ENCODE measurements at regions not wholly inside any gene's neighbourhood (a gene's known extent, or its start where the extent isn't known, plus 50 kb on each side); places are given as distances from the start of the nearest gene placed in this dataset.
A peak's percentile ranks its signal among the peaks of the same experiment; 100 is the strongest.

DNA sequence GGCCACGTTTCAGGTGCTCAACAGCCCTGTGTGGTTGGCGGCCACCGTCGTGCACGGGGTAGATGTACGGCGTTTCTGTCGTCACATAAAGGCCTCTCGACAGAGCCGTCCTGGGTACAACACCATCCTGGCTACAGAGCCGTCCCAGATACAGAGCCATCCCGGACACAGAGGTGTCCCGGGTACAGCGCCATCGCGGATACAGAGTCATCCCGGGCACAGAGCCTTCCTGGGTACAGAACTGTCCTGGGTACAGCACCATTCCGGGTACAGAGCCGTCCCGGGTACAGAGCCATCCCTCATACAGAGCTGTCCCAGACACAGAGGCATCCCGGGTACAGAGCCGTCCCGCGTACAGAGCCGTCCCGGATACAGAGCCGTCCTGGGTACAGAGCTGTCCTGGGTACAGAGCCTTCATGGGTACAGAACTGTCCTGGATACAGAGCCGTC lies 222.7 kb upstream of the SOX1 start:
- no peak for DNase-seq

DNA sequence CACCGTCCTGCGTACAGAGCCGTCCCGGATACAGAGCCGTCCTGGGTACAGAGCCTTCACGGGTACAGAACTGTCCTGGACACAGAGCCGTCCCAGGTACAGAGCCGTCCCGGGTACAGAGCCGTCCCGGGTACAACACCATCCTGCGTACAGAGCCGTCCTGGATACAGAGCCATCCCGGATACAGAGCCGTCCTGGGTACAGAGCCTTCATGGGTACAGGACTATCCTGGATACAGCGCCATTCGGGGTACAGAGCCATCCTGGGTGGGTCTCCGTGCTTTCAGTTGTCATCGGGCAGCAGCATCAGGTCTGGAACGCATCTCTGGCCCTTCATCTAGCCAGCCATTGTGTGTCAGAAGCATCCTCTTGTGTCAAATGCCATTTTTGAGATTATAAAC lies 222.3 kb upstream of the SOX1 start:
- DNase-seq = no peak

DNA sequence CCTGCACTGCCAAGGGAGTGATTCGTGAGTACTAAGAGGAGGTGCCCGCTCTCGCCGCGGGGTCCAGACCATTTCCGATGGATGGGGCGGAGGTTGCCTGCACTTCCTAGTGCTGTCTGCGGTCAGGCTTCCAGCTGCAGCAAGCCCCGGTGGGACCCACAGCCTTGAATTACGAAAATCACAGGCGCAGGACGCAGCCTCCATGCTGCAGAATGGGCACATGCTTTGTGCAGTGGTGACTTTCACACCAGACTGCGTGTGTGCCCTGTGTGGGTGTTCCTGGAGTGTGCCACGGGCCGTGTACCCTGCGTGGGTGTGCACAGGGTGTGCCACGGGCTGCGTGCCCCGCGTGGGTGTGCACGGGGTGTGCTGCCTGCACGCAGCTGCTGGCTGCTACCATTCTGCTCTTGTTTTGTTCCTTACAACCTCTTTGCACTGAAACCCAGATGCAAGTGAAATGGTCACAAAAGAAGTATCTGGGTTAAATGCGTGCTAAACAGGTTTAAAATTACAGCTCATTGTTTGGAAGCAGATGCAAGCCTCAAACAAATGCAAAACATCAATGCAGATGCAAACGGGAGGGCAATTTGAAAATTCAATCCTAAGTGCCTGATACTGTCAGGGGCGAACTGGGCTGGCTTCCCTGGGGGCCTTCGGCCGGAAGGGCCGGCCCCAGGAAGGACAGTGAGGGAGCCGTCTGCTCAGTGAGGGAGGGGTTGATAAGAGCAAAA lies 221.2 kb upstream of the SOX1 start:
- DNase-seq = no peak

DNA sequence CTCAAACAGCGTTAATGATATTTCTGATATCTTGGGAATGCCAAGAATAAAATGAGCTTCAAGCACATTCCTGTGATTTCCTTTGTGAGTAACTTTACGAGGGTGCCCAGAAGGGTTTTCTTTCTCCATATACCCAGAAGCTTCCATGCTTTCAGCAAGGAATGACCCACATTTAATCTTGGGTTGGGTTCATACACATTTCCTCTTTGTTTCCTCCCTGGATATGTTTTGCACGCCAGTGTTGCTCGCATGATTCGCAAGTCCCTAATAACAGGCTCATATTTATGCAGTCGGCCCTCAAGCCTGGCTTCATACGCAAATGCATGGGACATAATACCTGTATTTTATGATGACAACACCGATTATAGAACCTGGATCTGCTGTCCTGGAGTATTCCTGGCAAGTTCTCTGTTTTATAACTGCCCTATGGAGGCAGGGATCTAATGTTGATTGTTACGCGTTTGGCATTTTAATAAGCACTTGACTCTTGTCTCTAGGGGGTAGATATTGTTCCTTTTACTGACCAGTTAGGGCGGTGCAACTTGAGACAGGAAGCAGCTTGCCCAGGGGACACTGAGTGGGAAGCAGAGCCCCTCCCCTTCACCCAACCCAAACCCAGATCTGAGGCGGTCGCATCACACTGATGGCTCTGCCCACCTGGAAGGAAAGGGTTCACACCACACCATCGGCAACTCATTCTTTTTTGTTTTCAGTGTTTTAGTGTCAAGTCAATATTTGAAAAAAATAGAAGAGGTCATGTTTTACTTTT lies 220.4 kb upstream of the SOX1 start:
- DNase-seq = no peak

DNA sequence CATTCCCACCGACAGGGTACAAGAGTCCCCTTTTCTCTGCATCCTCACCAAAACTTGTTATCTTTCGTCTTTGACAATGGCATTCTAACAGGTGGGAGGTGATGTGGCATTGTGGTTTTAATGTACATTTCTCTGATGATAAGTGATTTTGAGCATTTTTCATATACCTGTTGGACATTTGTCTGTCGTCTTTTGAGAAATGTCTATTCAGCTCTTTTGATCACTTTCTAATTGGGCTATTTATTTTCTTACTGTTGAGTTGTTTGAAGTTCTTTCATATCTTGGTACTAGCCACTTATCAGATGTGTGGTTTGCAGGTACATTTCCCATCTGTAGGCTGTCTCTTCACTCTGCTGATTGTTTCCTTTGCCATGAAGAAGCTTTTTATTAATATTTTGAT lies 219.0 kb upstream of the SOX1 start:
- no peak for DNase-seq

DNA sequence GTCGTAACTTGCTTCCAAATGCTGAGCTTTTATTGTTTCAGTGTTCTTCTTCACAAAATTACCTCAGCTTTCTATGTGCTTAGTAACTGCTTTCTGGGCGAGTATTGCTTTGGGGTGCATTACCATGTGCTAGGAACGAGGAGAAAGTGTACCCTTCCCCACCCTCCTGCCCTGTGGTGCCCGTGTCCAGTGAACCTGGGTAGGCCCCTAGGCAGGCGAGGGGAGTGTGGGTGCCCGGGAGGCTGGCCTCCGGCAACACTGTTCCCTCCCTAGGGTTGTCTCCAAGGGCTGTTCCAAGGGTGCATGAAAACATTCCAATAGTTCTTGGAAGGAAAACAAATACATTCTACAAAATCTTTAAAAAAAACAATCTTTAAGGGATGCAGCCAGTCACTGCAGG lies 216.5 kb upstream of the SOX1 start:
- no peak for DNase-seq

DNA sequence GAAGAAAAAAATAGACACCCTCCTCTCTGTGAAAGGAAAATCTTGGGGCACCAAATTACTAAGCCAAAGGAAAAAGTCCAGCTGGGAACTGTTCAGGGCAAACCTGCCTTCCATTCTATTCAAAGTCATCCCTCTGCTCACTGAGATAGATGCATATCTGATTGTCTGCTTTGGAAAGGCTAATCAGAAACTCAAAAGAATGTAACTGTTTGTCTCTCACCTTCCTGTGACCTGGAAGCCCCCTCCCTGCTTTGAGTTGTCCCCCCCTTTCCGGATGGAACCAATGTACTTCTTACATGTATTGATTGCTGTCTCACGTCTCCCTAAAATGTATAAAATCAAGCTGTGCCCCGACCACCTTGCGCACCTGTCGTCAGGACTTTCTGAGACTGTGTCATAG lies 216.0 kb upstream of the SOX1 start:
- DNase-seq = no peak

DNA sequence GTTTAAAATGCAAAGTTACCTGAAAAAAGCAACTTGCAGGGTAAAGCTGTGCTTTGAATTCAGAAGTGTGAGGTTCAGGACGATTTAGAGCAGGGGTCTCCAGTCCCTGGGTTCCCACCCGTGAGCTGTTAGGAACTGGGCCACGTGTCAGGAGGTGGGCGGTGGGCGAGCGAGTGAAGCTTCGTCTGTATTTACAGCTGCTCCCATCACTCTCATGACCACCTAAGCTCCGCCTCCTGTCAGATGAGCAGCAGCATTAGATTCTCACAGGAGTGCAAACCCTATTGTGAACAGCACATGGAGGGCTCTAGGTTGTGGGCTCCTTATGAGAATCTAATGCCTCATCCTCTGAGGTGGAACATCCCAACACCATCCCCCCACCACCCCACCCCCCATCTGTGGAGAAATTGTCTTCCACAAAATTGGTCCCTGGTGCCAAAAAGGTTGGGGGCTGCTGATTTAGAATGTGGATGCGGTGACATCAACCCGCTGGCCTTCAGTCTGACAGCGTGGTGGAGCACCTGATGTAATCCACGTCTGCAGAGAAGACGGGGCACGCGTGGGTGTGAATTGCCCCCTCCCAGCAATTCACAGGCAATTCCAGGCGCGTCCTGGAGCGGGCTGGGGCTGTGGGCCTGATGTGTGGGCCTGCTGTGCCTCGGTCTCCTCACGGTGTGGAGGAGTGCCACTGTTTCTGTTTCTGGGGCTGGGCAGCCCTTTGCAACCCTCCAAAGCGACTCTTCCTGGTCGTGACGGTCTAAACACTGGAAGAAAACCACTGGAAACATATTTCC lies 214.0 kb upstream of the SOX1 start:
- peak; percentile 88 for DNase-seq

DNA sequence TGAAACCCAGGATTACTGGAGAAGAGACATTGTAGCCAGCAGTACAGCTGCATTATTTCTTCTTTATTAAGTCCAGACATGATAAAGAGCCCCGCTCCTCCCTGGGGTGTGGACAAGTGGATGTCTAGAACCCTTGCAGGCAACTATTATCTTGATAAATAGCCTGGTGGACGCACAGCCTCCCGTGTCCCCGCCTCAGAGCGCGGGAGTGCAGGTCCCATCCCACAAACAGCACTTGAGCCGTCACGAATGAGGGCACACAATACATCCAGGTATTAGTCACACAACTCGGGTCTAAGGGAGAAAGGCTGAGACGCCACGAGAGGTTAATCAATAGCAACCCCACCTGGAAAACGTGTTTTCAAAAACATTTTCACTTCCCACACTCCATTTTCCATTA lies 213.2 kb upstream of the SOX1 start:
- peak; percentile 35 for DNase-seq

DNA sequence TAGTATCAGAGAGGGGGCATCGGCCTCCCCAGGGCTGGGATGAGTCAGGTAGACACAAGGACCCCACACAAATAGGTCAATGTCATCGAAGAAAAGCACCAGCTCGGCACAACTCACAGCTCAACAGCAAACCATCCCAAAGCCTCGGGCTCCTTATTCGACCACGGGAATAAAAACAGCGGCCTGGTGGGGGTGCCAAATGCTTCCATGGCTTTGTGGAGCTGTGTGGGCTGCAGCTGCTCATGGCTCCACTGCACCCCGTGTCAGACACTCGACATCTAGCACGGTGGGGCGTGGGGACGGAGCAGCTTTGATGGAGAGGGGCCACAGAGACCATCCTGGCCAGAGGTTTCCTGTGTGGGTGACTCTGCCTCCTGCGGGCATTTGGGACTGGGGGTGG lies 212.5 kb upstream of the SOX1 start:
- no peak for DNase-seq

DNA sequence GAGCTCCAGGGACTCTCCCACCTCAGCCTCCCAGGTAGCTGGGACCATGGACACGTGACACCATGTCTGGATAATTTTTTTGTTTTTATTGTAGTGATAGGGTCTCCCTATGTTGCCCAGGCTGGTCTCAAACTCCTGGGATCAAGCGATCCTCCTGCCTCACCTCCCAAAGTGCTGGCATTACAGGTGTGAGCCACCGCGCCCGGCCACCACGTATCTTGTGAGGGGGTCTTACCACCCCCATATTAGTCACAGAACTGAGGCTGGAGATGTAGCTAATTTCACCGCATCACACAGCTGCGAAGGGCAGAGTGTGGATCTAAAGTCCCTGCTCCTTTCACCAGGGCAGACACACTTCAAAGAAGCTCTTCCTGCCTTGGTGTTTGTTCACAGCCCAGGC lies 211.8 kb upstream of the SOX1 start:
- no peak for DNase-seq

DNA sequence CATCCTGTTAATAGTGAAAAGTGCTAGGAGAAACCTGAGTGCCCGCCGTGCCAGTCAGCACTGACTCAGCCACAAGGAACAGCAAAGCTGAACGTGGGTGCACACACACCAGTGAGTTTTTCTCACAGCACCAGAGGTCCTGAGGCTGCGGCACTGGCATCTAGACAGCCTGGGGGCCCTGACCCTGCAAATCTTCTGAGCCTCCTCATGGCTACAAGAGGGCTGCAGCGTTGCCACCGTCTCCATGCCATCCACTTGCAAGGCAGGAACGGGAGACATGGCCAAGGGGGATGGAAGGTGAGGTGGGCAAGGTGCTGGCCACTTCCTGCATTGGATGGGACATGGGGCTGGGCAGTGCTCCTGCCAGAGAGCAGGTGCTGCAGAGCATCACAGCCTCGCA lies 211.2 kb upstream of the SOX1 start:
- DNase-seq = no peak

DNA sequence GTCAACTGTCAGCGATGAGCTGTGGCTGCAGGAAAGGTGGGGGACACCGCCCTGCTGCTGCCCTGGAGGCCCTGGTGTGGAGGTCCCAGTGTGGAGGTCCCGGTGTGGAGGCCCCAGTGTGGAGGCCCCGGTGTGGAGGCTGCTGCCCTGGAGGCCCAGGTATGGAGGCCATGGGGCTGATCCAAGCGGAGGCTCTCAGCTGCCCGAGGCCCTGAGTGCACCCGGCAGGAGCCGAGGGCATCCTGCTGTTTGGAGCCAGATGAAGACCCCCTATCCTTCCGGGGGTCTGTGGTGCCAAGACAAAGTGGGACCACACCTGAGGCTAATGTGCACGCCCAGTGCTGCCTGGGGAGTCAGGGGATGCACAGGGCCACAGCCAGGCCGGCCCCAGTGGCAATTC lies 210.4 kb upstream of the SOX1 start:
- DNase-seq = no peak

DNA sequence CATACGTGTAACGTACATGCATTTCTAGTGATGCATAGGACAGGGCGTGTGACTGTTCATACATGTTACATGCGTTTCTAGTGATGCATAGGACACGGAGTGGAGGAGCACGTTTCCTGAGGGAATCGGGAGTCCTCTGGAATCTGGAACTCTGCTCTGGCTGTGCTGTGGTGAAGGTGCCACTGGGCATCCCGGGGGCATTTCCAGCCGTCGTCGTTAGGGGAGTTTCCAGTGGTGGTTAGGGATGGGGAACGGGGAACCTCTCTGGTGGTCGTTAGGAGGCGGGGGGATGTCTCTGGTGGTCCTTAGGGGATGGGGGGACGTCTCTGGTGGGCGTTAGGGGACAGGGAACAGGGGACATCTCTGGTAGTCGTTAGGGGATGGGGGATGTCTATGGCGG lies 209.6 kb upstream of the SOX1 start:
- DNase-seq = no peak

DNA sequence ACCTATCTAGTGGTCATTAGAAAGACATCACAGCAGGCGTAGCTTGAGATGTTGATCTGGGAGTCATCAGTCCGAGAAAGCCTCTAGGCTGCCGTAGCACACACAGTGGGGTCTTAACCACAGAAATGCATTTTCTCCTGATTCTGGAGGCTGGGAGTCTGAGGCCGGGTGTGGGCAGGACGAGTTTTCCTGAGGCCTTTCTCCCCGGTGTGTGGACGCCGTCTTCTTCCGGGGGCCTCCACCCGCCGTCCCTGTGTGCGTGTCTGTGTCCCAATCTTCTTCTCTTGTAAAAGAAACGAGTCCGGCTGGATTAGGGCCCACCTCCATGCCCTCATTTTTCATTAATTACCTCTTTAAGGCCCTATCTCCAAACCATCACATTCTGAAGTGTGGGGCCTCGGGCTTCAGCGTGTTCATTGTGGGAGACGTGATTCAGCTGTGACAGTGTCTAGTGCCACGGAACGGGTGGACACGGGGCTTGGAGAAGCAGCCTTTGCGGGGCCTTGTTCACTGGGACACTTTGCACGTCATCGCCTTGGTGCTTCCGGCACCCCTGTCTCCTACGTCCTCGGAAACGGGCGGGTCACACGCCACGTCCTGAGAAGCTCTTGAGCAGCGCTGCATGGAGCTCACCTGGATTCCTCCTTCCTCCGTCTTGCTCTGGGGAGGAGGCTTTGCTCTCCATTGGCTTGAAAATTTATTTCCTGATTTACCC lies 208.9 kb upstream of the SOX1 start:
- DNase-seq = no peak

DNA sequence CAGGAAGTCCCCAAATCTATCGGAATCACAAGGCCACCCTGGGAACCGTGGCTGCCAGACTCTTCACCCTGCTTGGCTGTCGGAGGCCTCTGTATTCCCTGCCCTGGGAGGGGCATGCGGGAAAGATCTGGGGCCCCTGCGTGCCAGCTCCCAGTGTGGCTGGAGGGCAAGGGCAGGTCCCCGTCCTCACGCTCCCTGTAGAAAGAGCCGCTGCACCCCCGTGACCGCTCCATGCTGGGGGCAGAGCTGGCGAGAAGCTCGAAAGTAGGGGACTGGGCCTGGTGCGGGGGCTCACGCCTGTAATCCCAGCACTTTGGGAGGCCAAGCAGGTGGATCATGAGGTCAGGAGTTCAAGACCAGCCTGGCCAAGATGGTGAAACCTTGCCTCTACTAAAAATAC lies 208.4 kb upstream of the SOX1 start:
- no peak for DNase-seq

DNA sequence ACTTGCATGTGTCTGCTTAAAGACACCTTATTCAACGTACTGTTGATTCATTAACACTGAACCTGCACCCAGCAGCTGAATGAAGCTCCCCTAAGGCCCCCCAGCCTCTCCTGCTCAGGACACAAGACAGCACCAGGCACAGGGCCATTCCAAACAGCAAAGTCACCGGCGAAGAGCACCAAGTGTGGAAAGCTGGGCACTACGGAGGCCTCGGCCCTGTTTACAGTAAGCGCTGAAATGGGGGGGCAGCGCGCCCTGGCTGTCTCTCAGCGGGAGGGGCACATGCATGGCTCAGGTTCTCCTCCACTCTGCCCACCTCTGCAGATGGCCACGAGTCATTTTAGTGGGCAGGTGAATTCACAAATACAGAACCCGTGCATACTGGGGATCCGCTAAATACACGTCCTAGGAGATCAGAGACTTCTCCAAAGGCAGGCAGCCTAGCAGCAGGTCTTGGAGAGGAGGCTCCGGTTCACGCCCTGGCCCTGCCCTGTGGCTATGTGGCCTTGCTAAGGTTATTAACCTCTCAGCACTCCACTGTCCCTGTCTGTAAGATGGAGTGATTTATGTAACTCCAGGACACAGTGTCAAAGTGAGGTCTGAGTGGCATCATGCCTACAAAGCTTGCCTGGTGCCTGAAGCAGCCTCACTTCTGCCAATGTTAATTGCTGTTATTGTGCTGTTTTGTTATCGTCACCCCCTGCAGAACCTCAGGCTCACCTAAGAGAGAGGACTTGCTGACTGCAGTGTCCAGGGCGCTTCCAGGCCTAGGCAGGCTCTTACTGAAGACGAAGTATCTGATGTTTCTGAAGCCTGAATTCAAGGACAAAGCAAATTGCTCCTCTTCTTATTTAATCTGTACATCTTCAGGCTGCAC lies 207.4 kb upstream of the SOX1 start:
- no peak for DNase-seq

DNA sequence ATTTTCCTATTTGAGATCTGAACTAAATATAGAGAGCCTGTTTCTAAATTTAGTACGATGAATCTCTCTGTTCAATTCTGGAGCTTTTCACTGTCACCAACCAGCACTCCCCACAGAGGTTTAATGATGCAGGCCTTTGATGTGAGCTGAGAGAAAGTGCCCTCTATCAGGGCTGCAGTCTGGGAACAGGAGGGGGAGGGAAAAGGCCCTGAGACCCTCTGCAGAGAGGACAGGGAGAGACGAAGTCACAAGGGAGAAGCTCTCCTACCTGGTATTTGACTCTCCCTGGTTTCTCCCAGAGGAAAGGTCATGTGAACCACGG lies 206.8 kb upstream of the SOX1 start:
- no peak for DNase-seq

DNA sequence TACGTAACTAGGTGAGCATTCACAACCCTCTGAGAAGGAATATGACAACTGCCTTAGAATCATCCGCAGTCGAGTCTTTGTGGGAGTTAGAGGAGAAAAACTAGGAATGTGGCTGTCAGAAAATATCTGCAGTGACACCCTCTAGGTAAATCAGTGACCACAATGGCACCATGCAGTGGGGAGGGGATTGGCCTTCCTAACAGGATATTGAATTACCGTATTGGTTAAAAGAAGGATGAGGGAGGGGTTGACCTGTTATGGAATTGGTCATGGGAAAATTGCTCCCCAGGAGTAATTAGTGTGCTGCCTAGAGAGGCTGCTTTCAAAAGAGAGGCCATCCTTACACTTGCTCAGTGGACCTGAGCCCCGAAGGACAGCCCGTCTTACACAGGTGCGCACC lies 205.6 kb upstream of the SOX1 start:
- DNase-seq = no peak

DNA sequence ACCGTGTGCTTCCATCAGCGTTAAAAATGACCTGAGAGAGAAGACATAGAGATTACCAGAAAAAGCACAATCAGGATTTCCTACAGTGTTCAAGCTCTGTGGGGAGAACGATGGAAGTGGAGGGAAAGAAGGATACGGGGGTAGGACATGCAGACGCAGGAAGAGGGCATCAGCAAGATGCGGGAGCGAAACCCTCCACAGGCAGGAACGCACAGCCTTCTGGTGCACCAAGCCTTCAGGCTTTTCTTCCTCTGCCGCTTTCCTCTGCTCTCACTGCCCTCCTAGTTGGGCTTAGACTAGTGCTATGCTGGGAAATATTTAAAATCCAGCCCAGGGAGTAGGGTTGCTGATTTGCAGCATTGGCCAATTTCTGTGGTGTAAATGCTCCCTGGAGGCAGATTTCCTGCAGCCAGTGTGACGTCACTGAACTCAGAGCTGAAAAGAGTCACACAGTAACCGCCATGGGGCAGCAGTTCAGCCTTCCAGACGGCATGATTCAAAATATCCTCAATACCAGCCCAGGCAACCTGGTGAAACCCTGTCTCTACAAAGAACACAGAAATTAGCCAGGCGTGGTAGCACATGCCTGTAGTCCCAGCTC lies 205.1 kb upstream of the SOX1 start:
- DNase-seq = no peak
